Lower leg skin (tissue), 4 donors: ENCODE measurements at regions not wholly inside any gene's neighbourhood (a gene's known extent, or its start where the extent isn't known, plus 50 kb on each side); places are given as distances from the start of the nearest gene placed in this dataset.

ENCODE experiments used
- DNase-seq, 2 donors: peaks; one replicate each; pipeline ENCODE4 v3.0.0-alpha.2; 2019; ENCODE audit warnings: low spot score in 2 of 2
- H3K4me3 ChIP-seq: fragments of 200-600 bp; sonication (generic); 2 replicates; pipeline ENCODE4 v1.5.1; 2017; ENCODE audit warnings: mild to moderate bottlenecking, low read depth; ENCODE audit not compliant: poor library complexity, severe bottlenecking
- POLR2A ChIP-seq, 2 donors: fragments of 450-650 bp; IDR thresholded peaks; one replicate each; pipeline ENCODE4 v1.6.1; 2016 to 2017; ENCODE audit warnings: antibody characterized with exemption in 2 of 2, mild to moderate bottlenecking in 1 of 2, moderate library complexity in 1 of 2
- WGBS, 2 donors: methylation state at CpG; one replicate each; pipeline ENCODE4 v1.1.5; 2018; 5-methylcytosine and 5-hydroxymethylcytosine counted together
- intact Hi-C: fragments of 100-400 bp; cut with DNase I; formaldehyde crosslinking; loops from one replicate; pipeline ENCODE4 v1.15.0; 2023; ENCODE audit warnings: low total_unique reads
- TF ChIP-seq, protein P1 (sequence below), 3 donors: fragments of 450-650 bp; IDR thresholded peaks; one replicate each; pipeline ENCODE4 v1.5.1; 2016; ENCODE audit warnings: antibody characterized with exemption in 3 of 3, mild to moderate bottlenecking in 3 of 3, moderate library complexity in 2 of 3

DNA sequence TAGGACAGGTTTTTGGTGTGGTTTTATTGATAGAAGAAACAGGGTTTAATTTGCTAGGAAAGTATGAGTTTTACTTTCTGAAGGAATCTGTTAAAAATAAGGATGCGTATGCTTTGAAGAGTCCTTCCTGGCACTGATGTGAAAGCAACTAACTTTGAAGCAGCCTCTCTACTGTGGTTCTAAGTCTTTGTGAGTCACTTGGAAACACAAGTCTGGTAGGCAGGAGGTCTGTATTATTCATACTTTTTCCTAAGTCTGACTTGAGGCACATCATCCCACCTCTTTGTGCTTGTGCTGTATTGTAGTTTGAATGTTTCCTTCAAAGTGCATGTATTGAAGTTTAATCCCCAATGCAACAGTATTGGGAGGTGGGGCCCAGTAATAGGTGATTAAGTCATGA lies 129.0 kb downstream of the TAF11L14 start:
- H3K4me3 ChIP-seq = no peak overlapping the region
- TF ChIP-seq, protein P1, sequence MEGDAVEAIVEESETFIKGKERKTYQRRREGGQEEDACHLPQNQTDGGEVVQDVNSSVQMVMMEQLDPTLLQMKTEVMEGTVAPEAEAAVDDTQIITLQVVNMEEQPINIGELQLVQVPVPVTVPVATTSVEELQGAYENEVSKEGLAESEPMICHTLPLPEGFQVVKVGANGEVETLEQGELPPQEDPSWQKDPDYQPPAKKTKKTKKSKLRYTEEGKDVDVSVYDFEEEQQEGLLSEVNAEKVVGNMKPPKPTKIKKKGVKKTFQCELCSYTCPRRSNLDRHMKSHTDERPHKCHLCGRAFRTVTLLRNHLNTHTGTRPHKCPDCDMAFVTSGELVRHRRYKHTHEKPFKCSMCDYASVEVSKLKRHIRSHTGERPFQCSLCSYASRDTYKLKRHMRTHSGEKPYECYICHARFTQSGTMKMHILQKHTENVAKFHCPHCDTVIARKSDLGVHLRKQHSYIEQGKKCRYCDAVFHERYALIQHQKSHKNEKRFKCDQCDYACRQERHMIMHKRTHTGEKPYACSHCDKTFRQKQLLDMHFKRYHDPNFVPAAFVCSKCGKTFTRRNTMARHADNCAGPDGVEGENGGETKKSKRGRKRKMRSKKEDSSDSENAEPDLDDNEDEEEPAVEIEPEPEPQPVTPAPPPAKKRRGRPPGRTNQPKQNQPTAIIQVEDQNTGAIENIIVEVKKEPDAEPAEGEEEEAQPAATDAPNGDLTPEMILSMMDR (IDR thresholded peaks at IDR 0.05) = no peak
- no peak for TF ChIP-seq POLR2A (IDR thresholded peaks at IDR 0.05)
- WGBS, 2 donors = 47 to 82% methylated on average over 1 of the region's 1 CpG
- DNase-seq = no peak
- intact Hi-C loops = no loop called here

DNA sequence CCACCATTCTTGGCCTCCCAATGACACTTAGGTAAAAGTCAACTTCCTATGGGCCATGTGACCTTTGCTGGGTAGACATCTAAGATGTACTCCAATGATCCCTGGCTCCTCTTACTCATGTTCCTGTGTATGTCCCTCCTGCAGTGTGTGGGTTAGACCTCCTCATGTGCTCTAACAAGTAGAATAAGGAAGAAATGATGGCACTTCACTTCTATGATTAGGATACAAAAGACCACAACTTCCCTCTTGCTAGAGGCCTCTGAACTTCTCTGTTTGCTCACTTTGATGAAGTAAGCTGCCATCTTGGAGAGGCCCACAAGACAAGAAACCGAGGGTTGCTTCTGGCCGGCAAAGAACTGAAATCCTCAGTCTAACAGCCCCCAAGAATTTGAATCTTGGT lies 131.8 kb downstream of the TAF11L14 start:
- TF ChIP-seq, protein P1 (IDR thresholded peaks at IDR 0.05) = no peak
- TF ChIP-seq POLR2A (IDR thresholded peaks at IDR 0.05) = no peak
- no peak for DNase-seq
- H3K4me3 ChIP-seq = no peak overlapping the region
- intact Hi-C loops = no loop called here
- WGBS, 2 donors = 97 to 100% methylated on average over 2 of the region's 2 CpGs

DNA sequence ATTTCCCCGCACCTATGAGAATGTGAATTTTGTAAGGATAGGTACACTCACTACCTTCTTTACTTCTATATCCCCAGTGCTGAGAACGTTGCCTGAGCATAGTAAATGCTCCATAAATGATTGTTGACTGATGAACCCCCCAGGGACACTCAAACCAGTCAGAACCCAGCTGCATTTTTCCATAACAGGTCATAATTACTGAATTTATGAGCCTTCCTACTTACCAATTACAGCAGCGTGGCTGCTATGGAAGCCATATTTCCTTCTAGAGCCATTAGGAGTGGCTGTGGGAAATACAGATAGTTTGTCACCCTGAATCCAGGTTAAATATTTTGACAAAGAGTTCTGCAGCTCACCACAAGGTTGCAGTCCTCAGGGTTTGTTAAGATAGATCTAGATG lies 135.0 kb downstream of the TAF11L14 start:
- intact Hi-C loops = no loop called here
- no peak overlapping the region for H3K4me3 ChIP-seq
- WGBS, 2 donors = 64% methylated on average over 3 of the region's 3 CpGs
- TF ChIP-seq, protein P1 (IDR thresholded peaks at IDR 0.05) = no peak
- TF ChIP-seq POLR2A (IDR thresholded peaks at IDR 0.05) = no peak
- no peak for DNase-seq

DNA sequence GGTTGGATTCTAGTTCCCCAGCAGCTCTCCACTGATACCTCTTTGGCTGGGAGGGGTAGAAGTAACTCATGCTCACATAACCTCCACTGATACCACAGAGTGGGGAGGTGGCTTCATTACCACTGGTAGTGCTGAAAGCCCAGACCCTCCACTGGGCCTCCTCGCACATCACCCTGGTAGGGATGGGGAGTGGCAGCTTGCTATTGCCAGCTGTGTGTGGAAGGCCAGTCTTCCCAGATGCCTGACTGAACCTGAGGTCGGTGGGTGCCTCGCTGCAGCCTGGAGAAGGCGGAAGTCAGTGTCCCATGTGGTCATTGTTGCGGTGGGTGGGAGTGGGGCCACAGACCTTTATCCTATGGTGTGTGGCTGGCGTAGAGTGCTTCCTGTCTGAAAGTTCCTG lies 138.0 kb downstream of the TAF11L14 start:
- WGBS, 2 donors = 91 to 94% methylated on average over 5 to 6 of the region's 6 CpGs
- no peak overlapping the region for H3K4me3 ChIP-seq
- no peak for TF ChIP-seq POLR2A (IDR thresholded peaks at IDR 0.05)
- TF ChIP-seq, protein P1 (IDR thresholded peaks at IDR 0.05) = no peak
- DNase-seq = no peak
- intact Hi-C loops = no loop called here

DNA sequence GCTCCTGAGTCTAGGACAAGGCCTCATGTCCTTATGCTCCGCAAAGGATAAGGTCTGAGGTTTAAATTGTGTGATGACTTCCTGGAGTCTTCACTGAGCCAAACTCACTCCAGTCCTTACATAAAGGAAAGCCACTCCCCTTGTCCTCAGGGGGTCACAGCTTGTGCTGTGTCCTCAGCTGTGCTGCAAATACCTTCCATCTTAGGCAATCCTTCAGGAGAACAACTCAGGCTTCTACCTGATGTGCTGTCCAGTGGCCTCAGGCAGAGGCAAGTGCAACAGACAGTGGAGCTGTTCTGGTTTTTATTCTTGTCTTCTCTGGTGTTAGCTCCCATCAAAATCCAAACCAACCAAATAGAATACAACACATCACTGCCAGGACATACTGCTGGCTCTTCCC lies 151.5 kb downstream of the TAF11L14 start:
- 79 to 100% methylated on average over 1 of the region's 1 CpG for WGBS, 2 donors
- no peak for DNase-seq
- H3K4me3 ChIP-seq = no peak overlapping the region
- intact Hi-C loops = no loop called here
- TF ChIP-seq POLR2A (IDR thresholded peaks at IDR 0.05) = no peak
- TF ChIP-seq, protein P1 (IDR thresholded peaks at IDR 0.05) = no peak

DNA sequence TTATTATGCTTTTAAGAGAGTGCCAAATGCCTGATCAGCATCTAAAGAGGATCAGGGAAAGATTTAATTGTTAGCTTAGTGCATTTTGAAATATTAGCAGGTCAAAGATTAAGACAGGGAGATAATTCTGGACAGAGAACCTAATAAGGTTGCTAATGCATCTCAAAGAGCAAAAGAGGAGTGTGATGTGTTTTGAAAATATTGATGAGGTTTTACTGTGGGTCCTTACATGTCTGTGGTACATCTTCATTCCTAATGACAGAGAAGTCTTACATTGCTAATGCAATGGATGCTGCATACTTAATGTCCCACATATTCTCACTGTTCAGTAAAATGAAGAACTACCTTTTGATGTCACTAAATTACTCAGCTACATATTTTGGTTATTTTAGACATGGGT lies 154.1 kb downstream of the TAF11L14 start:
- TF ChIP-seq, protein P1 (IDR thresholded peaks at IDR 0.05) = no peak
- TF ChIP-seq POLR2A (IDR thresholded peaks at IDR 0.05) = no peak
- no peak overlapping the region for H3K4me3 ChIP-seq
- no peak for DNase-seq
- intact Hi-C loops = no loop called here
